ENCODE measurements at regions not wholly inside any gene's neighbourhood (a gene's known extent, or its start where the extent isn't known, plus 50 kb on each side); places are given as distances from the start of the nearest gene placed in this dataset.
A peak's percentile ranks its signal among the peaks of the same experiment; 100 is the strongest.

GRCh38 chr1:187197685-187198084 is 368.9 kb downstream of the PLA2G4A start:
- CTCF ChIA-PET, result no interaction called here
- Histone ChIP-seq H2AFZ (no peak overlapping the region), H3K79me2 (ENCODE audit: low read depth) (no peaks in the 10 kb centered on the region), H3K9me3 (ENCODE audit: insufficient read depth, low read depth) (no peaks in the 10 kb centered on the region), H3K4me2 (no peak overlapping the region), H3K36me3 (ENCODE audit: low read depth) (no peaks in the 10 kb centered on the region), H3K27me3 (ENCODE audit: insufficient read depth, low read depth) (no peaks in the 10 kb centered on the region), H3K9me2 (ENCODE audit: insufficient read depth) (no peaks in the 10 kb centered on the region), H4K20me1 (ENCODE audit: insufficient read depth) (no peaks in the 10 kb centered on the region), H3F3A (ENCODE audit: insufficient read depth, low read depth) (no peaks in the 10 kb centered on the region), H3K27ac (no peak overlapping the region), H3K4me3 (no peak overlapping the region), H3K4me1 (replicated peaks; ENCODE audit: insufficient read depth) (no peaks in the 10 kb centered on the region)
- no TSS peak for BruUV-seq (replicated peaks)
- POLR2A ChIA-PET (ENCODE audit: unreplicated experiment), result no interaction called here
- intact Hi-C loops (cut with micrococcal nuclease; ENCODE audit: unreplicated experiment), result no loop called here
- DNase-seq, result no peak
- TF ChIP-seq CTCF (conservative IDR thresholded peaks at IDR 0.05) (no peak), EZH2 (IDR thresholded peaks at IDR 0.05; ENCODE audit: low read depth) (no peak)

- CTCF ChIA-PET, result no interaction called here
- no peaks in the 10 kb centered on the region for H3K9me2 ChIP-seq (ENCODE audit: insufficient read depth)
- no peak overlapping the region for H2AFZ ChIP-seq
- no peaks in the 10 kb centered on the region for H3K4me1 ChIP-seq (replicated peaks; ENCODE audit: insufficient read depth)
- H3K4me3 ChIP-seq, result no peak overlapping the region
- H4K20me1 ChIP-seq (ENCODE audit: insufficient read depth), result no peaks in the 10 kb centered on the region
- POLR2A ChIA-PET (ENCODE audit: unreplicated experiment), result no interaction called here
- TF ChIP-seq CTCF (conservative IDR thresholded peaks at IDR 0.05) (no peak), EZH2 (IDR thresholded peaks at IDR 0.05; ENCODE audit: low read depth) (no peak)
- H3K9me3 ChIP-seq (ENCODE audit: insufficient read depth, low read depth), result no peaks in the 10 kb centered on the region
- no peak overlapping the region for H3K27ac ChIP-seq
- DNase-seq, result peak in 1 of 2 experiments; percentile 7
- intact Hi-C loops (cut with micrococcal nuclease; ENCODE audit: unreplicated experiment), result no loop called here
- H3K4me2 ChIP-seq, result no peak overlapping the region
- H3K27me3 ChIP-seq (ENCODE audit: insufficient read depth, low read depth), result no peaks in the 10 kb centered on the region
- no peaks in the 10 kb centered on the region for H3F3A ChIP-seq (ENCODE audit: insufficient read depth, low read depth)
- H3K79me2 ChIP-seq (ENCODE audit: low read depth), result no peaks in the 10 kb centered on the region
- no TSS peak for BruUV-seq (replicated peaks)
- H3K36me3 ChIP-seq (ENCODE audit: low read depth), result no peaks in the 10 kb centered on the region
Observed at GRCh38 chr1:187203257-187203656, 374.5 kb downstream of the PLA2G4A start.

- no peaks in the 10 kb centered on the region for H3K36me3 ChIP-seq (ENCODE audit: low read depth)
- POLR2A ChIA-PET (ENCODE audit: unreplicated experiment), result no interaction called here
- BruUV-seq (replicated peaks), result no TSS peak
- no peaks in the 10 kb centered on the region for H3K9me2 ChIP-seq (ENCODE audit: insufficient read depth)
- no peak overlapping the region for H3K4me3 ChIP-seq
- intact Hi-C loops (cut with micrococcal nuclease; ENCODE audit: unreplicated experiment), result no loop called here
- no peak for DNase-seq
- H3K79me2 ChIP-seq (ENCODE audit: low read depth), result no peaks in the 10 kb centered on the region
- TF ChIP-seq CTCF (conservative IDR thresholded peaks at IDR 0.05) (no peak), EZH2 (IDR thresholded peaks at IDR 0.05; ENCODE audit: low read depth) (no peak)
- H3F3A ChIP-seq (ENCODE audit: insufficient read depth, low read depth), result no peaks in the 10 kb centered on the region
- H4K20me1 ChIP-seq (ENCODE audit: insufficient read depth), result no peaks in the 10 kb centered on the region
- H3K9me3 ChIP-seq (ENCODE audit: insufficient read depth, low read depth), result no peaks in the 10 kb centered on the region
- CTCF ChIA-PET, result no interaction called here
- no peak overlapping the region for H2AFZ ChIP-seq
- H3K4me2 ChIP-seq, result no peak overlapping the region
- H3K4me1 ChIP-seq (replicated peaks; ENCODE audit: insufficient read depth), result no peaks in the 10 kb centered on the region
- H3K27me3 ChIP-seq (ENCODE audit: insufficient read depth, low read depth), result no peaks in the 10 kb centered on the region
- H3K27ac ChIP-seq, result no peak overlapping the region
Observed at GRCh38 chr1:187212377-187212776, 383.6 kb downstream of the PLA2G4A start.

Data from PC-9 (cell line).